GM19023 (cell line): ENCODE measurements at regions not wholly inside any gene's neighbourhood (a gene's known extent, or its start where the extent isn't known, plus 50 kb on each side); places are given as distances from the start of the nearest gene placed in this dataset.
"Not testable (repeated sequence)": the region's sequence is repeated elsewhere in the genome, so short reads cannot be mapped to it uniquely, and the experiment has no call there.

Source experiments
- ATAC-seq: cut with Tn5 transposase; IDR thresholded peaks from one replicate; pipeline ENCODE4 v1.9.1; 2021; ENCODE audit warnings: mild to moderate bottlenecking, moderate library complexity; ENCODE audit not compliant: unreplicated experiment

GRCh38 chr1:187787736-187788135 is 959.0 kb downstream of the PLA2G4A start:
- no peak for ATAC-seq

- no peak for ATAC-seq
Measured at GRCh38 chr1:187788718-187789117, 960.0 kb downstream of the PLA2G4A start.

GRCh38 chr1:187790724-187791123 is 962.0 kb downstream of the PLA2G4A start:
- no peak for ATAC-seq

- ATAC-seq, result no peak
Measured at GRCh38 chr1:187794561-187794960, 965.8 kb downstream of the PLA2G4A start.

GRCh38 chr1:187809549-187809948 is 980.8 kb downstream of the PLA2G4A start:
- ATAC-seq, result no peak

GRCh38 chr1:187816646-187817045 is 987.9 kb downstream of the PLA2G4A start:
- ATAC-seq, result no peak

- ATAC-seq, result no peak
Measured at GRCh38 chr1:187817782-187818181, 989.0 kb downstream of the PLA2G4A start.

- ATAC-seq, result no peak
Measured at GRCh38 chr1:187819086-187819485, 990.3 kb downstream of the PLA2G4A start.

- ATAC-seq, result no peak
Measured at GRCh38 chr1:187836557-187836956, 1007.8 kb downstream of the PLA2G4A start.

GRCh38 chr1:187837787-187838186 is 1009.0 kb downstream of the PLA2G4A start:
- no peak for ATAC-seq

GRCh38 chr1:187838335-187839293 is 1009.9 kb downstream of the PLA2G4A start:
- ATAC-seq, result no peak

- no peak for ATAC-seq
Measured at GRCh38 chr1:187839873-187840272, 1011.1 kb downstream of the PLA2G4A start.

- no peak for ATAC-seq
Measured at GRCh38 chr1:187840557-187840956, 1011.8 kb downstream of the PLA2G4A start.

GRCh38 chr1:187842406-187843165 is 1013.8 kb downstream of the PLA2G4A start:
- no peak for ATAC-seq

- no peak for ATAC-seq
Measured at GRCh38 chr1:187844313-187844712, 1015.6 kb downstream of the PLA2G4A start.

- ATAC-seq, result no peak
Measured at GRCh38 chr1:187847531-187847930, 1018.8 kb downstream of the PLA2G4A start.

GRCh38 chr1:187848321-187848720 is 1019.6 kb downstream of the PLA2G4A start:
- ATAC-seq, result no peak

GRCh38 chr1:187850146-187850545 is 1021.4 kb downstream of the PLA2G4A start:
- not testable (repeated sequence) for ATAC-seq

GRCh38 chr1:187853505-187853904 is 1024.8 kb downstream of the PLA2G4A start:
- no peak for ATAC-seq

GRCh38 chr1:187854457-187854856 is 1025.7 kb downstream of the PLA2G4A start:
- no peak for ATAC-seq

- no peak for ATAC-seq
Measured at GRCh38 chr1:187862506-187862905, 1033.8 kb downstream of the PLA2G4A start.

- no peak for ATAC-seq
Measured at GRCh38 chr1:187870552-187870951, 1041.8 kb downstream of the PLA2G4A start.
